HCT116 (cell line): ENCODE measurements at regions not wholly inside any gene's neighbourhood (a gene's known extent, or its start where the extent isn't known, plus 50 kb on each side); places are given as distances from the start of the nearest gene placed in this dataset.

Experiments used
- ATAC-seq: fragments of 200-7000 bp; cut with Tn5 transposase; 2 replicates; pipeline ENCODE4 v1.9.1; 2020; ENCODE audit warnings: mild to moderate bottlenecking, moderate library complexity
- BruUV-seq: library from RNA; stranded (reverse); fragments of 400-500 nt; replicated peaks from 2 replicates; lab custom pipeline; 2021; lab: Mats Ljungman, UMichigan
- CTCF ChIA-PET: fragments of 300-600 bp; sonication (Branson Sonifier 250); formaldehyde crosslinking; loops from one replicate; lab custom pipeline; 2021; ENCODE audit warnings: antibody characterized with exemption; lab: Charles Lee
- POLR2A ChIA-PET: fragments of 300-600, 350-600 bp; sonication (Branson Sonifier 250); formaldehyde crosslinking; loops from one replicate; lab custom pipeline; 2021; ENCODE audit warnings: antibody characterized with exemption; lab: Charles Lee
- RAD21 ChIA-PET, 2 experiments: fragments of 300-600 bp; sonication (Branson Sonifier 250); formaldehyde crosslinking; loops; one replicate each; lab custom pipeline; 2023; ENCODE audit warnings: low total read pairs in 2 of 2; ENCODE audit not compliant: uncharacterized antibody in 2 of 2, unreplicated experiment in 2 of 2, low non-redundant PET in 1 of 2; lab: Charles Lee
- DNase-seq: peaks from one replicate; pipeline ENCODE4 v3.0.0-alpha.2; 2010; ENCODE audit warnings: low read depth, low spot score
- H2AFZ ChIP-seq: fragments of 200-600 bp; shearing (Covaris generic), sonication (generic); 2 replicates; pipeline ENCODE4 v1.6.1; 2017; ENCODE audit warnings: low read depth, mixed run types, mixed read lengths, antibody characterized with exemption, low read length; ENCODE audit not compliant: poor library complexity, severe bottlenecking
- H3K27ac ChIP-seq: 2 replicates; pipeline ENCODE4 v1.5.1; 2012; ENCODE audit warnings: low read depth, low read length
- H3K27me3 ChIP-seq: fragments of 200-600 bp; sonication (generic); 2 replicates; pipeline ENCODE4 v1.6.1; 2016; ENCODE audit warnings: mixed run types, low read length, mixed read lengths; ENCODE audit not compliant: insufficient read depth
- H3K36me3 ChIP-seq, 2 experiments: fragments of 200-500 bp in 1 of 2; fragments of 200-600 bp in 1 of 2; sonication (Bioruptor generic) in 1 of 2; sonication (generic) in 1 of 2; 2 replicates each; pipeline versions ENCODE4 v1.5.1 to v1.6.1; 2014 to 2016; ENCODE audit warnings: low read length in 2 of 2, inconsistent platforms in 1 of 2, mixed read lengths in 1 of 2, mixed run types in 1 of 2; ENCODE audit not compliant: insufficient read depth in 2 of 2, control insufficient read depth in 1 of 2
- H3K4me1 ChIP-seq, 2 experiments: fragments of 200-600 bp in 1 of 2; sonication (generic) in 1 of 2; 2 replicates each; pipeline versions ENCODE4 v1.5.1 to v1.6.1; 2012 to 2017; ENCODE audit warnings: low read length in 2 of 2, inconsistent platforms in 1 of 2, mild to moderate bottlenecking in 1 of 2, mixed read lengths in 1 of 2, mixed run types in 1 of 2, moderate library complexity in 1 of 2; ENCODE audit not compliant: insufficient read depth in 2 of 2, control insufficient read depth in 1 of 2
- H3K4me2 ChIP-seq: fragments of 200-600 bp; sonication (generic); 2 replicates; pipeline ENCODE4 v1.6.1; 2017; ENCODE audit warnings: mixed run types, low read length, mixed read lengths
- H3K4me3 ChIP-seq, 2 experiments: fragments of 200-600 bp in 1 of 2; sonication (generic) in 1 of 2; replicated peaks in 1 of 2; 2 replicates each; pipeline ENCODE4 v1.5.1; 2011 to 2016; ENCODE audit warnings: low read length in 2 of 2, control low read depth in 1 of 2, low read depth in 1 of 2, mild to moderate bottlenecking in 1 of 2, mixed read lengths in 1 of 2, mixed run types in 1 of 2
- H3K79me2 ChIP-seq: fragments of 200-600 bp; sonication (generic); 2 replicates; pipeline ENCODE4 v1.6.1; 2017; ENCODE audit warnings: mild to moderate bottlenecking, mixed run types, low read length, moderate library complexity, mixed read lengths; ENCODE audit not compliant: insufficient read depth
- H3K9ac ChIP-seq: fragments of 200-600 bp; sonication (generic); 2 replicates; pipeline ENCODE4 v1.6.1; 2016; ENCODE audit warnings: low read length, mixed read lengths
- H3K9me2 ChIP-seq: fragments of 200-600 bp; sonication (generic), shearing (Covaris generic); 2 replicates; pipeline ENCODE4 v1.6.1; 2017; ENCODE audit warnings: mixed run types, mild to moderate bottlenecking, moderate library complexity; ENCODE audit not compliant: insufficient read depth
- H3K9me3 ChIP-seq, 2 experiments: fragments of 200-500 bp in 1 of 2; fragments of 200-600 bp in 1 of 2; sonication (Bioruptor generic) in 1 of 2; sonication (generic) in 1 of 2; 2 replicates each; pipeline ENCODE4 v1.6.1; 2014 to 2017; ENCODE audit warnings: low read length in 2 of 2, mixed read lengths in 2 of 2, inconsistent platforms in 1 of 2, low read depth in 1 of 2, mild to moderate bottlenecking in 1 of 2, mixed run types in 1 of 2, moderate library complexity in 1 of 2; ENCODE audit not compliant: control insufficient read depth in 1 of 2, insufficient read depth in 1 of 2
- H4K20me1 ChIP-seq: fragments of 200-600 bp; sonication (generic), shearing (Covaris generic); 2 replicates; pipeline ENCODE4 v1.6.1; 2017; ENCODE audit warnings: mixed run types, mild to moderate bottlenecking, moderate library complexity; ENCODE audit not compliant: insufficient read depth
- ELF1 ChIP-seq: IDR thresholded peaks from 2 replicates; pipeline ENCODE4 v1.6.1; 2012; ENCODE audit warnings: low read depth, borderline replicate concordance
- FOSL1 ChIP-seq: IDR thresholded peaks from 2 replicates; pipeline ENCODE4 v1.6.1; 2012; ENCODE audit warnings: low read depth
- SP1 ChIP-seq: IDR thresholded peaks from 2 replicates; pipeline ENCODE4 v1.6.1; 2012; ENCODE audit warnings: low read depth
- SRF ChIP-seq: IDR thresholded peaks from 2 replicates; pipeline ENCODE4 v1.6.1; 2012; ENCODE audit warnings: low read depth
- TCF7L2 ChIP-seq: IDR thresholded peaks from 2 replicates; pipeline ENCODE4 v1.7.0; 2011; ENCODE audit warnings: borderline replicate concordance, inconsistent platforms; ENCODE audit not compliant: insufficient read depth, insufficient read length; ENCODE audit errors: extremely low read depth
- ZNF274 ChIP-seq: fragments of 200-500 bp; sonication (Bioruptor generic); IDR thresholded peaks from 2 replicates; pipeline ENCODE4 v1.6.1; 2014; ENCODE audit warnings: mild to moderate bottlenecking, low read depth, low read length, inconsistent platforms
- intact Hi-C: fragments of 100-400 bp; cut with micrococcal nuclease; formaldehyde crosslinking; loops from 2 replicates; pipeline ENCODE4 v1.10.0; 2022
- TF ChIP-seq, protein P1 (sequence below): IDR thresholded peaks from 2 replicates; pipeline ENCODE4 v1.6.1; 2012
- TF ChIP-seq, protein P2 (sequence below): IDR thresholded peaks from 2 replicates; pipeline ENCODE4 v1.6.1; 2012; ENCODE audit warnings: low read depth

DNA sequence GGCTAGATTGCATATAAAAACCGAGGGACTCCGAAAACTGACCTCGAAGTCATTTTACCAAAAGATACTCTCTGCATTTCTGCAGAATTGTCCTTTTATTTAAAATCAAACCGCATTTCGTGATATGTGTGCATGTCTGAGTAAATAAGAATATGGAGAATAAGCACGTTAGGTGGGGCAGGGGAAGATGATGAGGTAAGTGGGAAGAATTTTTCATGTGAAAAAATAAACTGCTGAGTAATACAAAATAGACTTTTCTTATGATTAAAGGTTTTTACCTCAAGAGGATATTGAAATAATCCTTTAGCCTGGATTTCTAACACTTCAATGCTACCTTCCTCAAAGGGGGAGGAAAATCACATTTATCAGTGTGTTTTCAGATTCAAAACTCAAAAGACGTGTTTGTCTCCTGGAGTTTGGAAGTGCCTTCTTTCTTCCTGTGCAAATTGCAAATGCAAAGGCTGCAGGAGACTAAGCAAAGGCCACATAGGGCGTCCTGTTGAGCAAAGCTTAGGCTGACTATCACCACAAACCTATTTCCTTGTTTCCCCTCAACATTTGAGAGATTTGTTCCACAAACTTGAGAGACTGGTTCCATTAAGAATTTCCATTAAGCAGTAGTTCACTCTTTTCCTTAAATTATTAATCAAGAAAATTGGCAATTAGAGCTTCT, 813.5 kb downstream of the MCTP2 start:
- no peaks in the 10 kb centered on the region for H3K36me3 ChIP-seq
- H3K9me2 ChIP-seq, result no peaks in the 10 kb centered on the region
- ChIA-PET CTCF (no interaction called here), POLR2A (no interaction called here), RAD21 (no interaction called here)
- no peak overlapping the region for H3K9ac ChIP-seq
- intact Hi-C loops, result no loop called here
- no peaks in the 10 kb centered on the region for H4K20me1 ChIP-seq
- no peak overlapping the region for H3K4me3 ChIP-seq
- no peak overlapping the region for H3K27ac ChIP-seq
- H3K79me2 ChIP-seq, result no peaks in the 10 kb centered on the region
- no peaks in the 10 kb centered on the region for H3K4me1 ChIP-seq
- H3K4me2 ChIP-seq, result no peak overlapping the region
- ATAC-seq, result no peak
- no peak for DNase-seq
- no peaks in the 10 kb centered on the region; a peak in 1 of 4 replicates for H3K9me3 ChIP-seq
- no TSS peak for BruUV-seq
- H3K27me3 ChIP-seq, result no peaks in the 10 kb centered on the region
- no peak for TF ChIP-seq ELF1
- no peak for TF ChIP-seq FOSL1
- TF ChIP-seq TCF7L2, result no peak
- TF ChIP-seq, protein P1, sequence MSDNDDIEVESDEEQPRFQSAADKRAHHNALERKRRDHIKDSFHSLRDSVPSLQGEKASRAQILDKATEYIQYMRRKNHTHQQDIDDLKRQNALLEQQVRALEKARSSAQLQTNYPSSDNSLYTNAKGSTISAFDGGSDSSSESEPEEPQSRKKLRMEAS, result no peak
- TF ChIP-seq, protein P2, sequence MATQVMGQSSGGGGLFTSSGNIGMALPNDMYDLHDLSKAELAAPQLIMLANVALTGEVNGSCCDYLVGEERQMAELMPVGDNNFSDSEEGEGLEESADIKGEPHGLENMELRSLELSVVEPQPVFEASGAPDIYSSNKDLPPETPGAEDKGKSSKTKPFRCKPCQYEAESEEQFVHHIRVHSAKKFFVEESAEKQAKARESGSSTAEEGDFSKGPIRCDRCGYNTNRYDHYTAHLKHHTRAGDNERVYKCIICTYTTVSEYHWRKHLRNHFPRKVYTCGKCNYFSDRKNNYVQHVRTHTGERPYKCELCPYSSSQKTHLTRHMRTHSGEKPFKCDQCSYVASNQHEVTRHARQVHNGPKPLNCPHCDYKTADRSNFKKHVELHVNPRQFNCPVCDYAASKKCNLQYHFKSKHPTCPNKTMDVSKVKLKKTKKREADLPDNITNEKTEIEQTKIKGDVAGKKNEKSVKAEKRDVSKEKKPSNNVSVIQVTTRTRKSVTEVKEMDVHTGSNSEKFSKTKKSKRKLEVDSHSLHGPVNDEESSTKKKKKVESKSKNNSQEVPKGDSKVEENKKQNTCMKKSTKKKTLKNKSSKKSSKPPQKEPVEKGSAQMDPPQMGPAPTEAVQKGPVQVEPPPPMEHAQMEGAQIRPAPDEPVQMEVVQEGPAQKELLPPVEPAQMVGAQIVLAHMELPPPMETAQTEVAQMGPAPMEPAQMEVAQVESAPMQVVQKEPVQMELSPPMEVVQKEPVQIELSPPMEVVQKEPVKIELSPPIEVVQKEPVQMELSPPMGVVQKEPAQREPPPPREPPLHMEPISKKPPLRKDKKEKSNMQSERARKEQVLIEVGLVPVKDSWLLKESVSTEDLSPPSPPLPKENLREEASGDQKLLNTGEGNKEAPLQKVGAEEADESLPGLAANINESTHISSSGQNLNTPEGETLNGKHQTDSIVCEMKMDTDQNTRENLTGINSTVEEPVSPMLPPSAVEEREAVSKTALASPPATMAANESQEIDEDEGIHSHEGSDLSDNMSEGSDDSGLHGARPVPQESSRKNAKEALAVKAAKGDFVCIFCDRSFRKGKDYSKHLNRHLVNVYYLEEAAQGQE, result no peak
- no peak for TF ChIP-seq SP1
- no peak for TF ChIP-seq SRF
- TF ChIP-seq ZNF274, result no peak
- H2AFZ ChIP-seq, result no peak overlapping the region
